HG03442 (cell line): ENCODE measurements at regions not wholly inside any gene's neighbourhood (a gene's known extent, or its start where the extent isn't known, plus 50 kb on each side); places are given as distances from the start of the nearest gene placed in this dataset.
"Not testable (repeated sequence)": the region's sequence is repeated elsewhere in the genome, so short reads cannot be mapped to it uniquely, and the experiment has no call there.

Experiments used
- ATAC-seq: cut with Tn5 transposase; IDR thresholded peaks from one replicate; pipeline ENCODE4 v1.9.1; 2021; ENCODE audit warnings: mild to moderate bottlenecking, moderate library complexity; ENCODE audit not compliant: unreplicated experiment

- ATAC-seq: not testable (repeated sequence)
These were observed 89.4 kb downstream of the DDX11 start for GRCh38 chr12:31162896-31163560.

GRCh38 chr12:31174293-31174692 is 100.6 kb downstream of the DDX11 start:
- not testable (repeated sequence) for ATAC-seq

GRCh38 chr12:31177514-31177913 is 103.9 kb downstream of the DDX11 start:
- not testable (repeated sequence) for ATAC-seq

GRCh38 chr12:31178875-31179274 is 105.2 kb downstream of the DDX11 start:
- ATAC-seq: not testable (repeated sequence)

- ATAC-seq: not testable (repeated sequence)
These were observed 106.1 kb downstream of the DDX11 start for GRCh38 chr12:31179627-31180237.

- ATAC-seq: not testable (repeated sequence)
These were observed 108.9 kb downstream of the DDX11 start for GRCh38 chr12:31182571-31182970.

- ATAC-seq: not testable (repeated sequence)
These were observed 109.4 kb downstream of the DDX11 start for GRCh38 chr12:31183107-31183506.

GRCh38 chr12:31183899-31184298 is 110.2 kb downstream of the DDX11 start:
- ATAC-seq: not testable (repeated sequence)

GRCh38 chr12:31184667-31185066 is 111.0 kb downstream of the DDX11 start:
- not testable (repeated sequence) for ATAC-seq

- ATAC-seq: not testable (repeated sequence)
These were observed 119.0 kb downstream of the DDX11 start for GRCh38 chr12:31192689-31193088.

- ATAC-seq: not testable (repeated sequence)
These were observed 122.0 kb downstream of the DDX11 start for GRCh38 chr12:31195620-31196019.

- not testable (repeated sequence) for ATAC-seq
These were observed 125.8 kb downstream of the DDX11 start for GRCh38 chr12:31199476-31199875.

- no peak for ATAC-seq
These were observed 124.6 kb downstream of the SINHCAF start for GRCh38 chr12:31201382-31201781.

- ATAC-seq: no peak
These were observed 122.7 kb downstream of the SINHCAF start for GRCh38 chr12:31203261-31203660.

GRCh38 chr12:31205054-31205453 is 120.9 kb downstream of the SINHCAF start:
- ATAC-seq: peak; percentile 97

- ATAC-seq: no peak
These were observed 119.8 kb downstream of the SINHCAF start for GRCh38 chr12:31206038-31206670.

- ATAC-seq: no peak
These were observed 118.0 kb downstream of the SINHCAF start for GRCh38 chr12:31207799-31208465.

- ATAC-seq: no peak
These were observed 115.8 kb downstream of the SINHCAF start for GRCh38 chr12:31210104-31210503.

- no peak for ATAC-seq
These were observed 115.4 kb downstream of the SINHCAF start for GRCh38 chr12:31210541-31210940.

GRCh38 chr12:31214626-31215517 is 111.1 kb downstream of the SINHCAF start:
- no peak for ATAC-seq
